ENCODE measurements at regions not wholly inside any gene's neighbourhood (a gene's known extent, or its start where the extent isn't known, plus 50 kb on each side); places are given as distances from the start of the nearest gene placed in this dataset.

GRCh38 chr1:239682046-239682445 is 295.7 kb downstream of the CHRM3 start:
- no peak overlapping the region for H3K4me2 ChIP-seq (ENCODE audit: low read depth, low read length, poor library complexity, severe bottlenecking)
- no peak for TF ChIP-seq EZH2phosphoT487 (conservative IDR thresholded peaks at IDR 0.05; ENCODE audit: low read length)
- TF ChIP-seq, protein P1, sequence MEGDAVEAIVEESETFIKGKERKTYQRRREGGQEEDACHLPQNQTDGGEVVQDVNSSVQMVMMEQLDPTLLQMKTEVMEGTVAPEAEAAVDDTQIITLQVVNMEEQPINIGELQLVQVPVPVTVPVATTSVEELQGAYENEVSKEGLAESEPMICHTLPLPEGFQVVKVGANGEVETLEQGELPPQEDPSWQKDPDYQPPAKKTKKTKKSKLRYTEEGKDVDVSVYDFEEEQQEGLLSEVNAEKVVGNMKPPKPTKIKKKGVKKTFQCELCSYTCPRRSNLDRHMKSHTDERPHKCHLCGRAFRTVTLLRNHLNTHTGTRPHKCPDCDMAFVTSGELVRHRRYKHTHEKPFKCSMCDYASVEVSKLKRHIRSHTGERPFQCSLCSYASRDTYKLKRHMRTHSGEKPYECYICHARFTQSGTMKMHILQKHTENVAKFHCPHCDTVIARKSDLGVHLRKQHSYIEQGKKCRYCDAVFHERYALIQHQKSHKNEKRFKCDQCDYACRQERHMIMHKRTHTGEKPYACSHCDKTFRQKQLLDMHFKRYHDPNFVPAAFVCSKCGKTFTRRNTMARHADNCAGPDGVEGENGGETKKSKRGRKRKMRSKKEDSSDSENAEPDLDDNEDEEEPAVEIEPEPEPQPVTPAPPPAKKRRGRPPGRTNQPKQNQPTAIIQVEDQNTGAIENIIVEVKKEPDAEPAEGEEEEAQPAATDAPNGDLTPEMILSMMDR (IDR thresholded peaks at IDR 0.05; ENCODE audit: insufficient read depth, low read length, poor library complexity, severe bottlenecking) = no peak
- H3K36me3 ChIP-seq (ENCODE audit: low read length) = no peaks in the 10 kb centered on the region
- H3K4me3 ChIP-seq (ENCODE audit: insufficient read depth, low read length, poor library complexity, severe bottlenecking) = no peak overlapping the region
- H2AFZ ChIP-seq (ENCODE audit: low read depth, low read length, severe bottlenecking) = no peak overlapping the region
- H3F3A ChIP-seq (ENCODE audit: insufficient read depth) = no peaks in the 10 kb centered on the region
- H3K27me3 ChIP-seq (ENCODE audit: low read length) = no peaks in the 10 kb centered on the region
- H3K79me2 ChIP-seq (ENCODE audit: insufficient read depth, low read length) = no peaks in the 10 kb centered on the region
- H3K9me2 ChIP-seq (replicated peaks; ENCODE audit: insufficient read depth, low read length) = no peaks in the 10 kb centered on the region
- no peaks in the 10 kb centered on the region for H4K20me1 ChIP-seq (ENCODE audit: low read depth, low read length)
- no peaks in the 10 kb centered on the region for H3K9me3 ChIP-seq (ENCODE audit: insufficient read depth, low read length)
- H3K9ac ChIP-seq (ENCODE audit: low read length) = no peak overlapping the region
- H3K27ac ChIP-seq (ENCODE audit: low read depth, low read length) = no peak overlapping the region

- H3K27me3 ChIP-seq (ENCODE audit: low read length) = no peaks in the 10 kb centered on the region
- no peak overlapping the region for H3K4me2 ChIP-seq (ENCODE audit: low read depth, low read length, poor library complexity, severe bottlenecking)
- H2AFZ ChIP-seq (ENCODE audit: low read depth, low read length, severe bottlenecking) = no peak overlapping the region
- no peaks in the 10 kb centered on the region for H3K79me2 ChIP-seq (ENCODE audit: insufficient read depth, low read length)
- H3K4me3 ChIP-seq (ENCODE audit: insufficient read depth, low read length, poor library complexity, severe bottlenecking) = no peak overlapping the region
- H3K9me3 ChIP-seq (ENCODE audit: insufficient read depth, low read length) = no peaks in the 10 kb centered on the region
- H3K9me2 ChIP-seq (replicated peaks; ENCODE audit: insufficient read depth, low read length) = no peaks in the 10 kb centered on the region
- no peaks in the 10 kb centered on the region for H3F3A ChIP-seq (ENCODE audit: insufficient read depth)
- H3K36me3 ChIP-seq (ENCODE audit: low read length) = no peaks in the 10 kb centered on the region
- no peak overlapping the region for H3K27ac ChIP-seq (ENCODE audit: low read depth, low read length)
- no peak overlapping the region for H3K9ac ChIP-seq (ENCODE audit: low read length)
- TF ChIP-seq EZH2phosphoT487 (conservative IDR thresholded peaks at IDR 0.05; ENCODE audit: low read length) = no peak
- TF ChIP-seq, protein P1 (IDR thresholded peaks at IDR 0.05; ENCODE audit: insufficient read depth, low read length, poor library complexity, severe bottlenecking) = no peak
- no peaks in the 10 kb centered on the region for H4K20me1 ChIP-seq (ENCODE audit: low read depth, low read length)
These were observed 296.6 kb downstream of the CHRM3 start for GRCh38 chr1:239682960-239683359.

DNA sequence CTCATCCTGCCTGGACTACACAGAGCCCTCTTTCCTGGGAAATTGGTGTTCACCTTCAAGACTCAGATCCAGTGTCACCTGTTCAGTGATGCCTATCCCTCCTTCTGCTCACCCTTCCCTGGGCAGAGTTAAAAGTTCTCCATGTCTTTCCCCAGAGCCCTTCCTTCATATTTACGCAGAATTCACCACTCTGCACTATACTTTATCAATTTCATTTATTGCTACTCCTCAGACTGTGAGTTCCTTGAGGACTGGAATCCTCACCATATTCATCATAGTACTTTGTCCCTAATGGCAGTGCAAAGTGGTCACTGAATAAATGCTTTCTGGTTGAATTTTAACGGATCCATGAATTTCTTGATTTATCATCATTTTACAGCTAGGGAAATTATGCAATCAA is 300.0 kb downstream of the CHRM3 start:
- no peaks in the 10 kb centered on the region for H3F3A ChIP-seq (ENCODE audit: insufficient read depth)
- no peak overlapping the region for H2AFZ ChIP-seq (ENCODE audit: low read depth, low read length, severe bottlenecking)
- no peak overlapping the region for H3K4me2 ChIP-seq (ENCODE audit: low read depth, low read length, poor library complexity, severe bottlenecking)
- no peak overlapping the region for H3K9ac ChIP-seq (ENCODE audit: low read length)
- H4K20me1 ChIP-seq (ENCODE audit: low read depth, low read length) = no peaks in the 10 kb centered on the region
- H3K27me3 ChIP-seq (ENCODE audit: low read length) = no peaks in the 10 kb centered on the region
- no peaks in the 10 kb centered on the region for H3K9me2 ChIP-seq (replicated peaks; ENCODE audit: insufficient read depth, low read length)
- TF ChIP-seq, protein P1 (IDR thresholded peaks at IDR 0.05; ENCODE audit: insufficient read depth, low read length, poor library complexity, severe bottlenecking) = no peak
- TF ChIP-seq EZH2phosphoT487 (conservative IDR thresholded peaks at IDR 0.05; ENCODE audit: low read length) = no peak
- no peak overlapping the region for H3K27ac ChIP-seq (ENCODE audit: low read depth, low read length)
- no peaks in the 10 kb centered on the region for H3K36me3 ChIP-seq (ENCODE audit: low read length)
- no peaks in the 10 kb centered on the region for H3K9me3 ChIP-seq (ENCODE audit: insufficient read depth, low read length)
- no peaks in the 10 kb centered on the region for H3K79me2 ChIP-seq (ENCODE audit: insufficient read depth, low read length)
- no peak overlapping the region for H3K4me3 ChIP-seq (ENCODE audit: insufficient read depth, low read length, poor library complexity, severe bottlenecking)
